Mucosa of descending colon (tissue), 3 donors: ENCODE measurements at regions not wholly inside any gene's neighbourhood (a gene's known extent, or its start where the extent isn't known, plus 50 kb on each side); places are given as distances from the start of the nearest gene placed in this dataset.

Source experiments
- ATAC-seq: fragments of 200-7000 bp; cut with Tn5 transposase; one replicate; pipeline ENCODE4 v1.9.1; 2020; ENCODE audit warnings: mild to moderate bottlenecking, moderate library complexity
- DNase-seq, 3 donors: peaks; one replicate each; pipeline ENCODE4 v3.0.0-alpha.2; 2020
- H3K36me3 ChIP-seq: fragments of 200-600 bp; one replicate; pipeline ENCODE4 v1.8.0; 2021; ENCODE audit warnings: low read depth, mild to moderate bottlenecking
- H3K4me1 ChIP-seq: fragments of 200-600 bp; one replicate; pipeline ENCODE4 v1.8.0; 2021; ENCODE audit warnings: low read depth, mild to moderate bottlenecking
- H3K4me3 ChIP-seq: fragments of 200-600 bp; one replicate; pipeline ENCODE4 v1.8.0; 2021; ENCODE audit warnings: mild to moderate bottlenecking
- H3K9me3 ChIP-seq: fragments of 200-600 bp; one replicate; pipeline ENCODE4 v1.8.0; 2021; ENCODE audit warnings: mild to moderate bottlenecking
- CTCF ChIP-seq: fragments of 200-600 bp; IDR thresholded peaks from one replicate; pipeline ENCODE4 v1.8.0; 2022; ENCODE audit warnings: antibody characterized with exemption, mild to moderate bottlenecking
- intact Hi-C, 2 donors: fragments of 100-400 bp; cut with DNase I in 1 of 2; cut with micrococcal nuclease in 1 of 2; formaldehyde crosslinking; loops; one replicate each; pipeline versions ENCODE4 v1.11.0 to v1.11.1; 2022; cut with DNase I, micrococcal nuclease
- donor health status: DM: no; HTN: no; CAD: no; lungs with moderate emphysema.
- donor health status: DM: no; HTN: no; CAD: no.
- donor health status: DM: no; HTN: yes; CAD: no.

- ATAC-seq, result no peak
Measured at GRCh38 chr6:141269684-141270083, 863.0 kb upstream of the GJE1 start.

GRCh38 chr6:141267420-141267819 lies 865.3 kb upstream of the GJE1 start:
- H3K9me3 ChIP-seq, result no peaks in the 10 kb centered on the region
- ATAC-seq, result no peak
- TF ChIP-seq CTCF, result no peak
- no peaks in the 10 kb centered on the region for H3K4me1 ChIP-seq
- H3K36me3 ChIP-seq, result no peaks in the 10 kb centered on the region
- intact Hi-C loops, result no loop called here
- DNase-seq, result no peak
- no peak overlapping the region for H3K4me3 ChIP-seq

More at GRCh38 chr6:141269684-141270083, 863.0 kb upstream of the GJE1 start:
- Histone ChIP-seq H3K4me3 (no peak overlapping the region), H3K36me3 (no peaks in the 10 kb centered on the region), H3K9me3 (no peaks in the 10 kb centered on the region), H3K4me1 (no peaks in the 10 kb centered on the region)
- DNase-seq, result no peak
- no peak for TF ChIP-seq CTCF
- intact Hi-C loops, result no loop called here

GRCh38 chr6:141265756-141266623 lies 866.7 kb upstream of the GJE1 start:
- no peaks in the 10 kb centered on the region for H3K9me3 ChIP-seq
- H3K4me1 ChIP-seq, result no peaks in the 10 kb centered on the region
- intact Hi-C loops, result no loop called here
- ATAC-seq (no peak), DNase-seq (no peak)
- no peak overlapping the region for H3K4me3 ChIP-seq
- no peak for TF ChIP-seq CTCF
- H3K36me3 ChIP-seq, result no peaks in the 10 kb centered on the region

- TF ChIP-seq CTCF, result no peak
- H3K9me3 ChIP-seq, result no peaks in the 10 kb centered on the region
- H3K36me3 ChIP-seq, result no peaks in the 10 kb centered on the region
- no peak for ATAC-seq
- H3K4me1 ChIP-seq, result no peaks in the 10 kb centered on the region
- intact Hi-C loops, result no loop called here
- H3K4me3 ChIP-seq, result no peak overlapping the region
- DNase-seq, result no peak
Measured at GRCh38 chr6:141264101-141264500, 868.6 kb upstream of the GJE1 start.

- no peak for TF ChIP-seq CTCF
- intact Hi-C loops, result no loop called here
- DNase-seq, result no peak
- H3K4me1 ChIP-seq, result no peaks in the 10 kb centered on the region
- no peaks in the 10 kb centered on the region for H3K9me3 ChIP-seq
- H3K36me3 ChIP-seq, result no peaks in the 10 kb centered on the region
- no peak overlapping the region for H3K4me3 ChIP-seq
- no peak for ATAC-seq
Measured at GRCh38 chr6:141261672-141262060, 871.1 kb upstream of the GJE1 start.
